ENCODE measurements at regions not wholly inside any gene's neighbourhood (a gene's known extent, or its start where the extent isn't known, plus 50 kb on each side); places are given as distances from the start of the nearest gene placed in this dataset.

GRCh38 chr4:125682730-125683129 is 368.0 kb downstream of the FAT4 start:
- Mint-ChIP-seq H3K36me3 (no peaks in the 10 kb centered on the region), H3K4me1 (no peaks in the 10 kb centered on the region), H3K27me3 (no peaks in the 10 kb centered on the region), H3K9me3 (peaks cover 0 to 2% of the 10 kb centered on the region in 2 donors), H3K4me3 (no peak overlapping the region), H3K27ac (no peak overlapping the region)
- ATAC-seq (replicated peaks) = no peak
- DNase-seq = no peak

- ATAC-seq (replicated peaks) (no peak), DNase-seq (no peak)
- Mint-ChIP-seq H3K4me1 (no peaks in the 10 kb centered on the region), H3K27me3 (no peaks in the 10 kb centered on the region), H3K36me3 (no peaks in the 10 kb centered on the region), H3K9me3 (no peaks in the 10 kb centered on the region), H3K27ac (no peak overlapping the region), H3K4me3 (no peak overlapping the region)
These were observed 374.1 kb downstream of the FAT4 start for GRCh38 chr4:125688841-125689240.

- Mint-ChIP-seq H3K4me3 (no peak overlapping the region), H3K36me3 (no peaks in the 10 kb centered on the region), H3K9me3 (no peaks in the 10 kb centered on the region), H3K27me3 (no peaks in the 10 kb centered on the region), H3K27ac (no peak overlapping the region), H3K4me1 (no peaks in the 10 kb centered on the region)
- DNase-seq = no peak
- ATAC-seq (replicated peaks) = no peak
These were observed 375.1 kb downstream of the FAT4 start for GRCh38 chr4:125689805-125690204.

- Mint-ChIP-seq H3K4me1 (no peaks in the 10 kb centered on the region), H3K9me3 (peaks cover 3 to 6% of the 10 kb centered on the region in 2 donors), H3K27ac (no peak overlapping the region), H3K4me3 (no peak overlapping the region), H3K27me3 (no peaks in the 10 kb centered on the region), H3K36me3 (no peaks in the 10 kb centered on the region)
- no peak for DNase-seq
- no peak for ATAC-seq (replicated peaks)
These were observed 378.5 kb downstream of the FAT4 start for GRCh38 chr4:125693228-125693627.

GRCh38 chr4:125702406-125702805 is 387.7 kb downstream of the FAT4 start:
- no peak for ATAC-seq (replicated peaks)
- no peak overlapping the region for H3K4me3 Mint-ChIP-seq
- no peak overlapping the region for H3K27ac Mint-ChIP-seq
- no peaks in the 10 kb centered on the region for H3K4me1 Mint-ChIP-seq
- H3K27me3 Mint-ChIP-seq = no peaks in the 10 kb centered on the region
- peaks cover 5 to 6% of the 10 kb centered on the region in 2 donors for H3K9me3 Mint-ChIP-seq
- DNase-seq = no peak
- H3K36me3 Mint-ChIP-seq = no peaks in the 10 kb centered on the region

- peaks cover under 1 to 1% of the 10 kb centered on the region in 2 donors for H3K9me3 Mint-ChIP-seq
- H3K27ac Mint-ChIP-seq = no peak overlapping the region
- no peaks in the 10 kb centered on the region for H3K36me3 Mint-ChIP-seq
- H3K27me3 Mint-ChIP-seq = no peaks in the 10 kb centered on the region
- no peaks in the 10 kb centered on the region for H3K4me1 Mint-ChIP-seq
- ATAC-seq (replicated peaks) = no peak
- H3K4me3 Mint-ChIP-seq = no peak overlapping the region
- no peak for DNase-seq
These were observed 388.7 kb downstream of the FAT4 start for GRCh38 chr4:125703443-125703842.

- ATAC-seq (replicated peaks) = no peak
- no peaks in the 10 kb centered on the region for H3K36me3 Mint-ChIP-seq
- DNase-seq = no peak
- H3K27me3 Mint-ChIP-seq = no peaks in the 10 kb centered on the region
- no peak overlapping the region for H3K27ac Mint-ChIP-seq
- H3K4me1 Mint-ChIP-seq = no peaks in the 10 kb centered on the region
- no peak overlapping the region for H3K4me3 Mint-ChIP-seq
- H3K9me3 Mint-ChIP-seq = peaks cover 0 to 1% of the 10 kb centered on the region in 2 donors
These were observed 390.0 kb downstream of the FAT4 start for GRCh38 chr4:125704726-125705125.

GRCh38 chr4:125705681-125706080 is 390.9 kb downstream of the FAT4 start:
- H3K4me1 Mint-ChIP-seq = no peaks in the 10 kb centered on the region
- H3K27me3 Mint-ChIP-seq = no peaks in the 10 kb centered on the region
- H3K27ac Mint-ChIP-seq = no peak overlapping the region
- DNase-seq = no peak
- H3K4me3 Mint-ChIP-seq = no peak overlapping the region
- H3K36me3 Mint-ChIP-seq = no peaks in the 10 kb centered on the region
- ATAC-seq (replicated peaks) = no peak
- H3K9me3 Mint-ChIP-seq = peaks cover 0 to 1% of the 10 kb centered on the region in 2 donors

- no peak for ATAC-seq (replicated peaks)
- H3K9me3 Mint-ChIP-seq = no peaks in the 10 kb centered on the region
These were observed 392.6 kb downstream of the FAT4 start for GRCh38 chr4:125707397-125707796.

GRCh38 chr4:125710766-125711165 is 396.0 kb downstream of the FAT4 start:
- Mint-ChIP-seq H3K9me3 (peaks cover 0 to 2% of the 10 kb centered on the region in 2 donors), H3K36me3 (no peaks in the 10 kb centered on the region), H3K27ac (no peak overlapping the region), H3K4me1 (no peaks in the 10 kb centered on the region), H3K4me3 (no peak overlapping the region), H3K27me3 (no peaks in the 10 kb centered on the region)
- DNase-seq (no peak), ATAC-seq (replicated peaks) (no peak)

More at GRCh38 chr4:125707397-125707796, 392.6 kb downstream of the FAT4 start:
- Mint-ChIP-seq H3K27me3 (no peaks in the 10 kb centered on the region), H3K36me3 (no peaks in the 10 kb centered on the region), H3K4me3 (no peak overlapping the region), H3K4me1 (no peaks in the 10 kb centered on the region), H3K27ac (no peak overlapping the region)
- DNase-seq = no peak

GRCh38 chr4:125714049-125714448 is 399.3 kb downstream of the FAT4 start:
- ATAC-seq (replicated peaks) = no peak
- DNase-seq = no peak
- Mint-ChIP-seq H3K27me3 (no peaks in the 10 kb centered on the region), H3K27ac (no peak overlapping the region), H3K4me1 (no peaks in the 10 kb centered on the region), H3K36me3 (no peaks in the 10 kb centered on the region), H3K9me3 (peaks cover 0 to 2% of the 10 kb centered on the region in 2 donors), H3K4me3 (no peak overlapping the region)

- ATAC-seq (replicated peaks) = no peak
- Mint-ChIP-seq H3K36me3 (no peaks in the 10 kb centered on the region), H3K4me3 (no peak overlapping the region), H3K27ac (no peak overlapping the region), H3K9me3 (peaks cover 0 to 2% of the 10 kb centered on the region in 2 donors), H3K27me3 (no peaks in the 10 kb centered on the region), H3K4me1 (no peaks in the 10 kb centered on the region)
- no peak for DNase-seq
These were observed 400.1 kb downstream of the FAT4 start for GRCh38 chr4:125714845-125715244.

GRCh38 chr4:125719987-125720386 is 405.2 kb downstream of the FAT4 start:
- Mint-ChIP-seq H3K36me3 (no peaks in the 10 kb centered on the region), H3K27ac (no peak overlapping the region), H3K4me1 (no peaks in the 10 kb centered on the region), H3K27me3 (no peaks in the 10 kb centered on the region), H3K4me3 (no peak overlapping the region), H3K9me3 (no peaks in the 10 kb centered on the region)
- ATAC-seq (replicated peaks) (no peak), DNase-seq (no peak)

- Mint-ChIP-seq H3K4me3 (no peak overlapping the region), H3K27me3 (no peaks in the 10 kb centered on the region), H3K4me1 (no peaks in the 10 kb centered on the region), H3K36me3 (no peaks in the 10 kb centered on the region), H3K9me3 (no peaks in the 10 kb centered on the region), H3K27ac (no peak overlapping the region)
- ATAC-seq (replicated peaks) (no peak), DNase-seq (no peak)
These were observed 407.3 kb downstream of the FAT4 start for GRCh38 chr4:125722009-125722408.

- Mint-ChIP-seq H3K4me1 (no peaks in the 10 kb centered on the region), H3K9me3 (peaks cover 0 to 1% of the 10 kb centered on the region in 2 donors), H3K27ac (no peak overlapping the region), H3K27me3 (no peaks in the 10 kb centered on the region), H3K36me3 (no peaks in the 10 kb centered on the region), H3K4me3 (no peak overlapping the region)
- ATAC-seq (replicated peaks) = no peak
- DNase-seq = no peak
These were observed 411.3 kb downstream of the FAT4 start for GRCh38 chr4:125725957-125726525.

- Mint-ChIP-seq H3K4me3 (no peak overlapping the region), H3K4me1 (no peaks in the 10 kb centered on the region), H3K27me3 (no peaks in the 10 kb centered on the region), H3K36me3 (no peaks in the 10 kb centered on the region), H3K9me3 (peaks cover 0 to 1% of the 10 kb centered on the region in 2 donors), H3K27ac (no peak overlapping the region)
- no peak for DNase-seq
- no peak for ATAC-seq (replicated peaks)
These were observed 413.2 kb downstream of the FAT4 start for GRCh38 chr4:125727931-125728330.
